Endodermal cell (in vitro differentiated cells): ENCODE measurements at regions not wholly inside any gene's neighbourhood (a gene's known extent, or its start where the extent isn't known, plus 50 kb on each side); places are given as distances from the start of the nearest gene placed in this dataset.

ENCODE experiments used
- DNase-seq: peaks from one replicate; pipeline ENCODE4 v3.0.0-alpha.2; 2017
- H3K27ac ChIP-seq: 2 replicates; pipeline ENCODE4 v1.5.1; 2013; ENCODE audit warnings: mild to moderate bottlenecking, low read depth, low read length, moderate library complexity
- H3K27me3 ChIP-seq: 2 replicates; pipeline ENCODE4 v1.6.1; 2013; ENCODE audit warnings: mild to moderate bottlenecking, low read length, moderate library complexity; ENCODE audit not compliant: insufficient read depth, control insufficient read depth, poor library complexity, severe bottlenecking
- H3K36me3 ChIP-seq: 2 replicates; pipeline ENCODE4 v1.7.0; 2013; ENCODE audit warnings: mild to moderate bottlenecking, low read length, moderate library complexity; ENCODE audit not compliant: control insufficient read depth, insufficient read depth
- H3K4me1 ChIP-seq: one replicate; pipeline ENCODE4 v1.7.0; 2013; ENCODE audit warnings: low read length; ENCODE audit not compliant: control insufficient read depth, insufficient read depth
- H3K4me3 ChIP-seq: 2 replicates; pipeline ENCODE4 v1.5.1; 2013; ENCODE audit warnings: mild to moderate bottlenecking, low read length, moderate library complexity
- H3K9ac ChIP-seq: 2 replicates; pipeline ENCODE4 v1.6.1; 2013; ENCODE audit warnings: mild to moderate bottlenecking, low read length, moderate library complexity; ENCODE audit not compliant: poor library complexity, severe bottlenecking; ENCODE audit errors: extremely low read depth
- H3K9me3 ChIP-seq: 2 replicates; pipeline ENCODE4 v1.6.1; 2013; ENCODE audit warnings: mild to moderate bottlenecking, low read length, moderate library complexity; ENCODE audit not compliant: control insufficient read depth
- H3K27ac Mint-ChIP-seq: 2 replicates; pipeline ENCODE4 v1.8.0; 2020; ENCODE audit warnings: mixed read lengths
- H3K27me3 Mint-ChIP-seq: 2 replicates; pipeline ENCODE4 v1.8.0; 2021; ENCODE audit warnings: mild to moderate bottlenecking, mixed read lengths; ENCODE audit not compliant: insufficient read depth
- H3K36me3 Mint-ChIP-seq: 2 replicates; pipeline ENCODE4 v1.8.0; 2020; ENCODE audit warnings: low read depth, mixed read lengths
- H3K4me1 Mint-ChIP-seq: 2 replicates; pipeline ENCODE4 v1.8.0; 2020; ENCODE audit warnings: mixed read lengths
- H3K4me3 Mint-ChIP-seq: 2 replicates; pipeline ENCODE4 v1.8.0; 2020; ENCODE audit warnings: mild to moderate bottlenecking, moderate library complexity, mixed read lengths
- H3K9me3 Mint-ChIP-seq: 2 replicates; pipeline ENCODE4 v1.8.0; 2020; ENCODE audit warnings: mild to moderate bottlenecking, mixed read lengths
- WGBS, 2 experiments: methylation state at CpG; one replicate each; pipeline versions ENCODE4 v1.1.5 to v1.1.7; 2013; ENCODE audit warnings: missing lambda C conversion rate in 2 of 2, mixed read lengths in 1 of 2; ENCODE audit not compliant: insufficient coverage in 1 of 2, insufficient read length in 1 of 2; 5-methylcytosine and 5-hydroxymethylcytosine counted together
- TF ChIP-seq, protein P1 (sequence below): fragments of 200-600 bp; sonication (generic); conservative IDR thresholded peaks from 2 replicates; pipeline ENCODE4 v1.5.0; 2021; ENCODE audit warnings: antibody characterized with exemption, mild to moderate bottlenecking

DNA sequence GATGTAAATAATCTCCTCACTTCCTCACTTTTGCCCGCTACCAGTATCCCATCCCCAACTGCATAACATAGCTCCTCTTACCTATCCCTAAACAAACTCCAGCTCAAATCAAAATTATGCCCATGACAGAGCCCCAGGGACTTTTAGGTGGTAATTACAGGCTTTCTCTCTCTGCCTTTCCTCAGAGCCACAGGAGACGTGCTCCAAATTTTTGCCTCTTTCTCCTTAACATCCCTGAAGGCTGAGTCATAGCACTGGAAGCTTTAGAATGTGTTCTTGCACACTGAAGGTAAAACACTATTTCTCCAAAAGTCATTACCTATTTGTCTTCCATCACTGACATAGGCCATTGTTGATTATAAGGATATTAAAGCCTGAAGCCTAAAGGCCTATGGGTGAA is 263.5 kb upstream of the PLD5 start:
- no peak for DNase-seq
- Mint-ChIP-seq H3K27ac (no peak overlapping the region), H3K9me3 (peaks cover 4% of the 10 kb centered on the region), H3K4me1 (no peaks in the 10 kb centered on the region), H3K36me3 (no peaks in the 10 kb centered on the region), H3K27me3 (no peaks in the 10 kb centered on the region), H3K4me3 (no peak overlapping the region)
- Histone ChIP-seq H3K9me3 (peaks cover 7% of the 10 kb centered on the region), H3K9ac (no peak overlapping the region), H3K27ac (no peak overlapping the region), H3K4me3 (no peak overlapping the region), H3K27me3 (no peaks in the 10 kb centered on the region), H3K4me1 (no peaks in the 10 kb centered on the region), H3K36me3 (no peaks in the 10 kb centered on the region)
- 50 to 91% methylated on average over 1 to 2 of the region's 2 CpGs for WGBS, 2 experiments
- TF ChIP-seq, protein P1, sequence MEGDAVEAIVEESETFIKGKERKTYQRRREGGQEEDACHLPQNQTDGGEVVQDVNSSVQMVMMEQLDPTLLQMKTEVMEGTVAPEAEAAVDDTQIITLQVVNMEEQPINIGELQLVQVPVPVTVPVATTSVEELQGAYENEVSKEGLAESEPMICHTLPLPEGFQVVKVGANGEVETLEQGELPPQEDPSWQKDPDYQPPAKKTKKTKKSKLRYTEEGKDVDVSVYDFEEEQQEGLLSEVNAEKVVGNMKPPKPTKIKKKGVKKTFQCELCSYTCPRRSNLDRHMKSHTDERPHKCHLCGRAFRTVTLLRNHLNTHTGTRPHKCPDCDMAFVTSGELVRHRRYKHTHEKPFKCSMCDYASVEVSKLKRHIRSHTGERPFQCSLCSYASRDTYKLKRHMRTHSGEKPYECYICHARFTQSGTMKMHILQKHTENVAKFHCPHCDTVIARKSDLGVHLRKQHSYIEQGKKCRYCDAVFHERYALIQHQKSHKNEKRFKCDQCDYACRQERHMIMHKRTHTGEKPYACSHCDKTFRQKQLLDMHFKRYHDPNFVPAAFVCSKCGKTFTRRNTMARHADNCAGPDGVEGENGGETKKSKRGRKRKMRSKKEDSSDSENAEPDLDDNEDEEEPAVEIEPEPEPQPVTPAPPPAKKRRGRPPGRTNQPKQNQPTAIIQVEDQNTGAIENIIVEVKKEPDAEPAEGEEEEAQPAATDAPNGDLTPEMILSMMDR, result no peak

DNA sequence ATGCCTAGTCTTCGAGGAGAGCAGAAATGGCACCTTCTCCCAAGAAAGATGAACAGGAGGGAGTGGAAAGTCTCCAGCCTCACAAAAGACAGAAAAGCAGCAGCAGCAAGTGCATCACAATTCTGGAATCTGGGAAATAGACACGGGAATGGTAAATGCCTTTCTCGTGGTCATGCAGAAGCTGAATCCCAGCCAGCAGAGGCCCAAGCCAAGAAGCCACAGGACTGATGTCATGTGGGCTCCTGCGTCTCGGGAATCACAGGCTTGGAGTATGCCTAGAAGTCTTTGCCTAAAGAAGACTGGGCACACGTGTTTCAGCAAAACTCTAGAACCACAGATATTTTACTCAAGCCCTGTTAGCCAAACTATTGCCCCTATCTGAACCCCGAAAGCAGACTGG is 260.3 kb upstream of the PLD5 start:
- 88 to 89% methylated on average over 5 to 7 of the region's 7 CpGs for WGBS, 2 experiments
- Histone ChIP-seq H3K4me3 (no peak overlapping the region), H3K36me3 (no peaks in the 10 kb centered on the region), H3K27ac (no peak overlapping the region), H3K9ac (no peak overlapping the region), H3K9me3 (no peaks in the 10 kb centered on the region), H3K27me3 (no peaks in the 10 kb centered on the region), H3K4me1 (no peaks in the 10 kb centered on the region)
- no peak overlapping the region for H3K27ac Mint-ChIP-seq
- DNase-seq, result no peak
- no peaks in the 10 kb centered on the region for H3K9me3 Mint-ChIP-seq
- TF ChIP-seq, protein P1, result no peak
- no peaks in the 10 kb centered on the region for H3K4me1 Mint-ChIP-seq
- no peaks in the 10 kb centered on the region for H3K36me3 Mint-ChIP-seq
- no peak overlapping the region for H3K4me3 Mint-ChIP-seq
- no peaks in the 10 kb centered on the region for H3K27me3 Mint-ChIP-seq

DNA sequence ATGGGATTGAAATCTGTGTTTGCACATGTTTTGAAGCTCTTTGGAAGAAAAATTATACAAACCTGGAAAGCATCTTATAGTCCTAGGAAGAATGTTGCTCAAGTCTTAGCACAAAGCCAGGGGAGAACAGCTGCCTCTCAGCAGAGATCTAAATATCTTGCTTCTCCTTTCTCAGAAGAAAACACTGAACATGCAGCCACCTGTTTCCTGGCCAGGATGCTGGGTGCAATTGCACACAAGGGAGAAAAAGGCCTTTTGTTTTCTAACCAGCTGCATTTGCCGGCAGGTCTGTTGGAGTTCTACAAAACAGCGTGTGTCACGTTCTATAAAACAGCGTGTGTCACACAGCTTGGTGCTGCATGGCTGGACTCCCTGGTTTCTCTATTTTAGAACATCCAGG is 259.6 kb upstream of the PLD5 start:
- Histone ChIP-seq H3K27me3 (no peaks in the 10 kb centered on the region), H3K36me3 (no peaks in the 10 kb centered on the region), H3K27ac (peak overlapping the region; percentile 7), H3K4me3 (no peak overlapping the region), H3K9ac (no peak overlapping the region), H3K4me1 (no peaks in the 10 kb centered on the region), H3K9me3 (no peaks in the 10 kb centered on the region)
- Mint-ChIP-seq H3K4me1 (no peaks in the 10 kb centered on the region), H3K36me3 (no peaks in the 10 kb centered on the region), H3K4me3 (no peak overlapping the region), H3K27ac (no peak overlapping the region), H3K9me3 (no peaks in the 10 kb centered on the region), H3K27me3 (no peaks in the 10 kb centered on the region)
- WGBS, 2 experiments, result 91 to 92% methylated on average over 3 to 4 of the region's 4 CpGs
- TF ChIP-seq, protein P1, result no peak
- no peak for DNase-seq
